IMR-90 (cell line): ENCODE measurements at regions not wholly inside any gene's neighbourhood (a gene's known extent, or its start where the extent isn't known, plus 50 kb on each side); places are given as distances from the start of the nearest gene placed in this dataset.

ENCODE experiments used
- ATAC-seq: fragments of 200-7000 bp; cut with Tn5 transposase; 2 replicates; pipeline ENCODE4 v1.9.1; 2020; ENCODE audit warnings: low read depth, mild to moderate bottlenecking, moderate library complexity
- BruUV-seq: library from RNA; stranded (reverse); fragments of 400-500 nt; replicated peaks from 2 replicates; lab custom pipeline; 2021; lab: Mats Ljungman, UMichigan
- CTCF ChIA-PET: fragments of 300-600 bp; formaldehyde crosslinking; extraction: SDS; loops from one replicate; lab custom pipeline; 2021; ENCODE audit warnings: antibody characterized with exemption; lab: Yijun Ruan, JAX
- POLR2A ChIA-PET: fragments of 300-600 bp; sonication (Branson Sonifier 250); formaldehyde crosslinking; loops from one replicate; lab custom pipeline; 2022; ENCODE audit warnings: antibody characterized with exemption; ENCODE audit not compliant: unreplicated experiment; lab: Charles Lee
- DNase-seq: peaks from one replicate; pipeline ENCODE4 v3.0.0; 2013
- H2AFZ ChIP-seq: replicated peaks from 2 replicates; pipeline ENCODE3; 2013; ENCODE audit warnings: low read length, mild to moderate bottlenecking; ENCODE audit not compliant: poor library complexity
- H2AK5ac ChIP-seq: 2 replicates; pipeline ENCODE4 v1.6.1; 2013; ENCODE audit warnings: low read depth, low read length, inconsistent platforms
- H2AK9ac ChIP-seq: replicated peaks from 2 replicates; pipeline ENCODE3; 2013; ENCODE audit warnings: mild to moderate bottlenecking, low read depth, low read length, moderate library complexity; ENCODE audit not compliant: poor library complexity
- H2BK120ac ChIP-seq: 2 replicates; pipeline ENCODE4 v1.6.1; 2013; ENCODE audit warnings: low read depth, low read length, inconsistent platforms
- H2BK15ac ChIP-seq: 3 replicates; pipeline ENCODE4 v1.6.1; 2013; ENCODE audit warnings: low read depth, low read length, inconsistent platforms
- H2BK20ac ChIP-seq: 2 replicates; pipeline ENCODE4 v1.6.1; 2013; ENCODE audit warnings: low read depth, mild to moderate bottlenecking, inconsistent platforms, low read length, moderate library complexity
- H2BK5ac ChIP-seq: 2 replicates; pipeline ENCODE4 v1.6.1; 2013; ENCODE audit warnings: mild to moderate bottlenecking, low read depth, low read length, inconsistent platforms; ENCODE audit not compliant: poor library complexity, severe bottlenecking
- H3K14ac ChIP-seq: replicated peaks from 2 replicates; pipeline ENCODE4 v1.6.1; 2013; ENCODE audit warnings: low read depth, low read length, inconsistent platforms
- H3K18ac ChIP-seq: 2 replicates; pipeline ENCODE4 v1.6.1; 2013; ENCODE audit warnings: low read depth, low read length, control low read depth
- H3K23ac ChIP-seq: 2 replicates; pipeline ENCODE4 v1.6.1; 2013; ENCODE audit warnings: low read depth, low read length, inconsistent platforms
- H3K27ac ChIP-seq: 2 replicates; pipeline ENCODE4 v1.5.1; 2013; ENCODE audit warnings: mild to moderate bottlenecking, control low read depth, low read length; ENCODE audit not compliant: insufficient read depth
- H3K27me3 ChIP-seq: 2 replicates; pipeline ENCODE4 v1.6.1; 2013; ENCODE audit warnings: low read length; ENCODE audit not compliant: control insufficient read depth, insufficient read depth
- H3K36me3 ChIP-seq: 2 replicates; pipeline ENCODE4 v1.6.1; 2013; ENCODE audit warnings: low read length, mixed read lengths; ENCODE audit not compliant: control insufficient read depth, insufficient read depth
- H3K4ac ChIP-seq: 2 replicates; pipeline ENCODE4 v1.6.1; 2013; ENCODE audit warnings: low read depth, low read length, inconsistent platforms
- H3K4me1 ChIP-seq: 2 replicates; pipeline ENCODE4 v1.6.1; 2013; ENCODE audit warnings: low read length, mixed read lengths; ENCODE audit not compliant: control insufficient read depth, insufficient read depth
- H3K4me2 ChIP-seq: 2 replicates; pipeline ENCODE4 v1.6.1; 2013; ENCODE audit warnings: low read depth, mild to moderate bottlenecking, control low read depth, low read length, moderate library complexity
- H3K4me3 ChIP-seq: 2 replicates; pipeline ENCODE4 v1.5.1; 2013; ENCODE audit warnings: low read depth, mild to moderate bottlenecking, control low read depth, low read length, moderate library complexity; ENCODE audit not compliant: insufficient read depth
- H3K56ac ChIP-seq: 2 replicates; pipeline ENCODE4 v1.6.1; 2013; ENCODE audit warnings: low read length, inconsistent platforms; ENCODE audit not compliant: insufficient read depth; ENCODE audit errors: extremely low read depth
- H3K79me1 ChIP-seq, 2 experiments: 2 replicates each; pipeline ENCODE4 v1.6.1; 2013; ENCODE audit warnings: low read length in 2 of 2, inconsistent platforms in 1 of 2, low read depth in 1 of 2
- H3K9ac ChIP-seq: 2 replicates; pipeline ENCODE4 v1.6.1; 2013; ENCODE audit warnings: low read depth, low read length, control low read depth
- H3K9me1 ChIP-seq: 2 replicates; pipeline ENCODE4 v1.6.1; 2013; ENCODE audit warnings: low read length, inconsistent platforms; ENCODE audit not compliant: insufficient read depth
- H3K9me3 ChIP-seq: 2 replicates; pipeline ENCODE4 v1.6.1; 2013; ENCODE audit warnings: low read length; ENCODE audit not compliant: control insufficient read depth, insufficient read depth
- H4K20me1 ChIP-seq: 2 replicates; pipeline ENCODE4 v1.6.1; 2013; ENCODE audit warnings: low read length, inconsistent platforms; ENCODE audit not compliant: insufficient read depth
- H4K5ac ChIP-seq: 2 replicates; pipeline ENCODE4 v1.6.1; 2013; ENCODE audit warnings: mild to moderate bottlenecking, low read depth, low read length, control low read depth
- H4K8ac ChIP-seq, 2 experiments: 2 replicates each; pipeline ENCODE4 v1.6.1; 2013; ENCODE audit warnings: low read depth in 2 of 2, low read length in 2 of 2, control low read depth in 1 of 2, inconsistent platforms in 1 of 2
- H4K91ac ChIP-seq: 2 replicates; pipeline ENCODE4 v1.6.1; 2013; ENCODE audit warnings: low read depth, low read length, inconsistent platforms; ENCODE audit not compliant: insufficient read depth
- BHLHE40 ChIP-seq: fragments of 150-350 bp; IDR thresholded peaks from 2 replicates; pipeline ENCODE4 v1.6.1; 2016; ENCODE audit warnings: mild to moderate bottlenecking, low read depth, low read length
- CEBPB ChIP-seq: IDR thresholded peaks from 2 replicates; pipeline ENCODE4 v1.6.1; 2012; ENCODE audit warnings: low read depth, low read length, improper control_type of control experiment
- FOS ChIP-seq: fragments of 150-350 bp; IDR thresholded peaks from 2 replicates; pipeline ENCODE4 v1.6.1; 2016; ENCODE audit warnings: low read depth, low read length
- MAFK ChIP-seq: IDR thresholded peaks from 2 replicates; pipeline ENCODE4 v1.6.1; 2012; ENCODE audit warnings: low read depth, low read length, improper control_type of control experiment
- MAZ ChIP-seq: IDR thresholded peaks from 2 replicates; pipeline ENCODE4 v1.6.1; 2012; ENCODE audit warnings: low read depth, mild to moderate bottlenecking, low read length, improper control_type of control experiment, moderate library complexity, borderline replicate concordance
- MXI1 ChIP-seq: IDR thresholded peaks from 2 replicates; pipeline ENCODE4 v1.6.1; 2012; ENCODE audit warnings: low read depth, mild to moderate bottlenecking, low read length, moderate library complexity, borderline replicate concordance
- NFE2L2 ChIP-seq: fragments of 150-350 bp; IDR thresholded peaks from 2 replicates; pipeline ENCODE4 v1.6.1; 2016; ENCODE audit warnings: low read depth, mild to moderate bottlenecking, low read length
- POLR2A ChIP-seq: IDR thresholded peaks from 2 replicates; pipeline ENCODE4 v1.6.1; 2012; ENCODE audit warnings: mild to moderate bottlenecking, low read depth, low read length
- RAD21 ChIP-seq: IDR thresholded peaks from 2 replicates; pipeline ENCODE4 v1.6.1; 2012; ENCODE audit warnings: low read length, improper control_type of control experiment
- RCOR1 ChIP-seq: IDR thresholded peaks from 2 replicates; pipeline ENCODE4 v1.6.1; 2012; ENCODE audit warnings: mild to moderate bottlenecking, low read length, improper control_type of control experiment; ENCODE audit not compliant: insufficient replicate concordance
- RFX5 ChIP-seq: IDR thresholded peaks from 2 replicates; pipeline ENCODE4 v1.8.0; 2012; ENCODE audit warnings: low read depth, mild to moderate bottlenecking, low read length, moderate library complexity
- SMC3 ChIP-seq: fragments of 150-350 bp; IDR thresholded peaks from 2 replicates; pipeline ENCODE4 v1.6.1; 2016; ENCODE audit warnings: low read depth, mild to moderate bottlenecking, antibody characterized with exemption, low read length, moderate library complexity
- WGBS, 2 experiments: methylation state at CpG; one replicate each; pipeline versions ENCODE4 v1.1.5 to v1.1.7; 2013; ENCODE audit warnings: missing lambda C conversion rate in 2 of 2; ENCODE audit not compliant: insufficient read length in 1 of 2; ENCODE audit errors: extremely low coverage in 2 of 2; 5-methylcytosine and 5-hydroxymethylcytosine counted together
- dilution Hi-C: fragments of 300-500 bp; cut with HindIII; formaldehyde crosslinking; loops from one replicate; pipeline ENCODE4 v1.14.3; 2018; ENCODE audit warnings: low sequenced_read_pairs; ENCODE audit not compliant: unreplicated experiment
- in situ Hi-C: fragments of 300-500 bp; cut with MboI; formaldehyde crosslinking; loops from 3 replicates; pipeline ENCODE4 v1.14.3; 2019; ENCODE audit warnings: low sequenced_read_pairs, inconsistent platforms, mixed read lengths
- intact Hi-C: fragments of 100-400 bp; cut with micrococcal nuclease; formaldehyde crosslinking; loops from 2 replicates; pipeline ENCODE4 v1.10.0; 2022
- TF ChIP-seq, protein P1 (sequence below): conservative IDR thresholded peaks from 2 replicates; pipeline ENCODE4 v1.5.1; 2012; ENCODE audit warnings: mild to moderate bottlenecking, low read depth, low read length, improper control_type of control experiment
- TF ChIP-seq, protein P2 (sequence below): fragments of 150-350 bp; IDR thresholded peaks from 2 replicates; pipeline ENCODE4 v1.6.1; 2016; ENCODE audit warnings: low read depth, mild to moderate bottlenecking, low read length, moderate library complexity, borderline replicate concordance
- TF ChIP-seq, protein P3 (sequence below): fragments of 150-350 bp; IDR thresholded peaks from 2 replicates; pipeline ENCODE4 v1.6.1; 2017; ENCODE audit warnings: mild to moderate bottlenecking, antibody characterized with exemption, low read length, low read depth

DNA sequence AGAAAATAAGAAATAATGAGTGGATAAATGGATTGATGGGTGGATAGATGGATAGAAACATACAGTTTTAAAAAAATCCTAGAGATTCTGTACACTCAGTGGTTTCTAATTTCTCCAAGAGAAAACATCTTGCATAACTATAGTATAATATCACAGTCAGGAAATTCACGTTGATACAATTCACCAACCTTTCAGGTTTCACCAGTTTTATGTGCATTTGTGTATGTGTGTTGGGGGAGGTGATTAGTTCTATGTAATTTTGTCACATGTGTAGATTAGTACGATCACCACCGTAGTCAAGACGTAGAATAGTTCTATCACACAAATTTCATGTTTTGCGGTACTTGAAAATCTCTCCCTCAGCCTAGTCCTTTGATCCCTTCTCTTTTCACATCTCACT, 288.2 kb upstream of the LRATD1 start:
- no peak overlapping the region for H2AK5ac ChIP-seq
- POLR2A ChIA-PET: no interaction called here
- H3K4ac ChIP-seq: no peak overlapping the region
- no TSS peak for BruUV-seq
- no peak overlapping the region for H4K5ac ChIP-seq
- TF ChIP-seq NFE2L2 (no peak), MAFK (no peak), SMC3 (no peak), CEBPB (no peak), MXI1 (no peak), MAZ (no peak), RCOR1 (no peak), RFX5 (no peak), FOS (no peak), POLR2A (no peak), BHLHE40 (no peak), RAD21 (no peak)
- TF ChIP-seq, protein P1, sequence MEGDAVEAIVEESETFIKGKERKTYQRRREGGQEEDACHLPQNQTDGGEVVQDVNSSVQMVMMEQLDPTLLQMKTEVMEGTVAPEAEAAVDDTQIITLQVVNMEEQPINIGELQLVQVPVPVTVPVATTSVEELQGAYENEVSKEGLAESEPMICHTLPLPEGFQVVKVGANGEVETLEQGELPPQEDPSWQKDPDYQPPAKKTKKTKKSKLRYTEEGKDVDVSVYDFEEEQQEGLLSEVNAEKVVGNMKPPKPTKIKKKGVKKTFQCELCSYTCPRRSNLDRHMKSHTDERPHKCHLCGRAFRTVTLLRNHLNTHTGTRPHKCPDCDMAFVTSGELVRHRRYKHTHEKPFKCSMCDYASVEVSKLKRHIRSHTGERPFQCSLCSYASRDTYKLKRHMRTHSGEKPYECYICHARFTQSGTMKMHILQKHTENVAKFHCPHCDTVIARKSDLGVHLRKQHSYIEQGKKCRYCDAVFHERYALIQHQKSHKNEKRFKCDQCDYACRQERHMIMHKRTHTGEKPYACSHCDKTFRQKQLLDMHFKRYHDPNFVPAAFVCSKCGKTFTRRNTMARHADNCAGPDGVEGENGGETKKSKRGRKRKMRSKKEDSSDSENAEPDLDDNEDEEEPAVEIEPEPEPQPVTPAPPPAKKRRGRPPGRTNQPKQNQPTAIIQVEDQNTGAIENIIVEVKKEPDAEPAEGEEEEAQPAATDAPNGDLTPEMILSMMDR: no peak
- TF ChIP-seq, protein P2, sequence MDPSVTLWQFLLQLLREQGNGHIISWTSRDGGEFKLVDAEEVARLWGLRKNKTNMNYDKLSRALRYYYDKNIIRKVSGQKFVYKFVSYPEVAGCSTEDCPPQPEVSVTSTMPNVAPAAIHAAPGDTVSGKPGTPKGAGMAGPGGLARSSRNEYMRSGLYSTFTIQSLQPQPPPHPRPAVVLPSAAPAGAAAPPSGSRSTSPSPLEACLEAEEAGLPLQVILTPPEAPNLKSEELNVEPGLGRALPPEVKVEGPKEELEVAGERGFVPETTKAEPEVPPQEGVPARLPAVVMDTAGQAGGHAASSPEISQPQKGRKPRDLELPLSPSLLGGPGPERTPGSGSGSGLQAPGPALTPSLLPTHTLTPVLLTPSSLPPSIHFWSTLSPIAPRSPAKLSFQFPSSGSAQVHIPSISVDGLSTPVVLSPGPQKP: no peak
- TF ChIP-seq, protein P3, sequence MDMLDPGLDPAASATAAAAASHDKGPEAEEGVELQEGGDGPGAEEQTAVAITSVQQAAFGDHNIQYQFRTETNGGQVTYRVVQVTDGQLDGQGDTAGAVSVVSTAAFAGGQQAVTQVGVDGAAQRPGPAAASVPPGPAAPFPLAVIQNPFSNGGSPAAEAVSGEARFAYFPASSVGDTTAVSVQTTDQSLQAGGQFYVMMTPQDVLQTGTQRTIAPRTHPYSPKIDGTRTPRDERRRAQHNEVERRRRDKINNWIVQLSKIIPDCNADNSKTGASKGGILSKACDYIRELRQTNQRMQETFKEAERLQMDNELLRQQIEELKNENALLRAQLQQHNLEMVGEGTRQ: no peak
- H4K8ac ChIP-seq: no peak overlapping the region
- no peak overlapping the region for H3K56ac ChIP-seq
- H3K14ac ChIP-seq: no peak overlapping the region
- H3K23ac ChIP-seq: no peak overlapping the region
- WGBS, 2 experiments: 100% methylated on average over 1 of the region's 5 CpGs; no CpG with 5 or more reads in 1 of the 2 experiments
- H2AFZ ChIP-seq: no peak overlapping the region
- dilution Hi-C loops: no loop called here
- no peaks in the 10 kb centered on the region for H3K4me1 ChIP-seq
- H2BK15ac ChIP-seq: no peak overlapping the region
- CTCF ChIA-PET: no interaction called here
- intact Hi-C loops: no loop called here
- no peak overlapping the region for H2BK5ac ChIP-seq
- no peak overlapping the region for H2AK9ac ChIP-seq
- no peak overlapping the region for H3K4me3 ChIP-seq
- H2BK120ac ChIP-seq: no peak overlapping the region
- H3K18ac ChIP-seq: no peak overlapping the region
- no peak for DNase-seq
- H3K79me1 ChIP-seq: no peaks in the 10 kb centered on the region
- no peak overlapping the region for H3K9ac ChIP-seq
- H2BK20ac ChIP-seq: no peak overlapping the region
- no peak overlapping the region for H3K4me2 ChIP-seq
- no peaks in the 10 kb centered on the region for H4K20me1 ChIP-seq
- no peak overlapping the region for H4K91ac ChIP-seq
- H3K9me1 ChIP-seq: no peaks in the 10 kb centered on the region
- no peak overlapping the region for H3K27ac ChIP-seq
- H3K9me3 ChIP-seq: peaks cover 10% of the 10 kb centered on the region; the same call in 1 of the 2 replicates
- in situ Hi-C loops: no loop called here
- no peaks in the 10 kb centered on the region for H3K36me3 ChIP-seq
- H3K27me3 ChIP-seq: no peaks in the 10 kb centered on the region
- no peak for ATAC-seq
